Stimulated activated CD4-positive, alpha-beta T cell treated with anti-CD3 and anti-CD28 coated beads, Interleukin-2, amount 100 ng/mL, for 4 hours (primary cell): ENCODE measurements at regions not wholly inside any gene's neighbourhood (a gene's known extent, or its start where the extent isn't known, plus 50 kb on each side); places are given as distances from the start of the nearest gene placed in this dataset.

Experiments used
- DNase-seq: peaks from one replicate; pipeline ENCODE4 v3.0.0-alpha.2; 2020; ENCODE audit warnings: low read depth

GRCh38 chr6:163913045-163913444 is 498.5 kb downstream of the QKI start:
- no peak for DNase-seq

DNA sequence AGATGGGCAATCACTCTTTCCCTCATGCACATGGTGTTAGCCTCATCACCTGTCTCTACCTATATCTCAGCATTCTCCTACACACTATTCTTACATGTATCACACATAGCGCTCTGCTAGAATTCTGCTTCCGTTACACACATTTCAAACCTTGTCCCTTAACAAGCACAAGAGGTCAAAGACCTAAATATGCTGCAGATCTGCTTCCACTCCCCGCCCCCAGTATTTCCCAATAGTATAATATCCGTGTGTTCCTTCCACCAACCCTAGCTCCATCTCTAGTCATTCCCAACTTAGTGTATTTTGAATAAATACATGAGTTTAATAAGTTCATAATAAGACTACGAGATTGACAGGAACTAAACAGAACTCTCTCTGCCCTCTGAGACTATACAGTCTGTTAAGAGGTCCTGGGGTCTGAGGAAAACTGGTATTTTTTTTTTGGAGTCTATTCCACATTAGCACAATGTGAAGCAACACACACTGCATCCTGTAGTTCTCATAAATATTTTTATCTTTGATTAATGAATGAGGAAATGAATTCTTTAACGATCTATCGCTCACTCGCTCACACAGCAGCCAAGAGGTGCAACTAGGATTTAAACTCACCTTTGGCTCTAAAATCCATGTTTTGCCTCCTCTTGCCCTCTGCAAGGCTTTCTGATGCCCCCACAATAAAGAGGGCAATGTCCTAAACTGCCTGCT is 491.6 kb downstream of the QKI start:
- DNase-seq, result no peak

DNA sequence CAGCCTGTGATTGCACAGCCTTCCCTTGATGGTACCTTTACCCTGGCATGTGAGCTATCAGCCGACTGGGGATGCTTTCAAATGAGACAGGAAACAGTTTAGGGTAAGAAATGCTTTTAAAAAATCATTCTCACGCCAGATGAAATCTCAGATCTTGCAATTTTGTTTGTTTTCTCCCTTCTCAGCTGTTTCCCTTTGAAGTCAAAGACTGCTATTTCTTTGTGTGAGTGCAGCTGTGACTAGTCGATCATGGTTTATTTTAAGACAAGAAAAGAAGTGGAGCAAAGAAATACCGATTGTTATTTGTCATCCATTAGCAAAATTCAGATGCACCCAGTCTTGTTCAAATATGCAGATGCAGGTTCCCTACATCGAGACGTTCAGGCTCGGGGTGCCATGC is 489.7 kb downstream of the QKI start:
- DNase-seq, result no peak

GRCh38 chr6:163903541-163903940 is 489.0 kb downstream of the QKI start:
- DNase-seq, result no peak

GRCh38 chr6:163902993-163903392 is 488.5 kb downstream of the QKI start:
- DNase-seq, result no peak

DNA sequence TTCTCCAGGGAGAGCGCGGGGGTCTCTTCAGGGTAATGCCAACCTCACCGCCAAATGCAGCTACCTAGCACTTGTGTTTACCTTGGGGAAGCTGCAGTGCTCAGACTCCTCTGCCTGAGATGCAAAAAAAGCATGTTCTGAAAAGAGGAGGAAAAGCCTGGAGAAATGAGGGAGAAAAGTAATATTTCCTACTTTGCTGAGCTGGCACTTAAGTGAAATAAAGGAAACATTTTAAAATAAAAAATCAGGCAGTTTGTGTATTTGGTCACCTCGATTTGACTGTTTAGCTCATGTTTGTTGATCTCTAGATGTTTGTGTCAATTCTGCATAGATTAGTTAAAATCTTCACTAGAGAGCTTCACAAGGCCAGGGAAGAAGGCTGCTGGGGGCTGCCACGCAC is 487.2 kb downstream of the QKI start:
- no peak for DNase-seq

GRCh38 chr6:163900570-163900969 is 486.1 kb downstream of the QKI start:
- DNase-seq, result no peak

DNA sequence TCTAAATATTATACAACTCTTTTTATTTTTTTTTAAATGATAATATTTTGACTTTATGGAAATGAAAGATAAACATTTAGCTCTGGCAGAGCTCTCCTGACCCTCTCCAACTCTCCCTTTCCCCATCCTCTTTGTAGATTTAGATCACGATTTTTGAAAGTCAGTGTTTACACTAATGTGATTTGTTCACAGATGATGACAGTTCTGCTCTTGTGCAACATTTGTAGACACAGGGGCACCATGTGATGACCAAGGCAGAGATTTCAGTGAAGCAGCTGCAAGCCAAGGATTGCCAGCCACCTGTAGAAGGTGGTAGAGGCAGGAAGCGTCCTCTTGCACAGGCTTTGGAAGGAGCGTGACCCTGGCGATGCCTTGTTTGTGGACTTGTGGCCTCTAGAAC is 483.2 kb downstream of the QKI start:
- no peak for DNase-seq

DNA sequence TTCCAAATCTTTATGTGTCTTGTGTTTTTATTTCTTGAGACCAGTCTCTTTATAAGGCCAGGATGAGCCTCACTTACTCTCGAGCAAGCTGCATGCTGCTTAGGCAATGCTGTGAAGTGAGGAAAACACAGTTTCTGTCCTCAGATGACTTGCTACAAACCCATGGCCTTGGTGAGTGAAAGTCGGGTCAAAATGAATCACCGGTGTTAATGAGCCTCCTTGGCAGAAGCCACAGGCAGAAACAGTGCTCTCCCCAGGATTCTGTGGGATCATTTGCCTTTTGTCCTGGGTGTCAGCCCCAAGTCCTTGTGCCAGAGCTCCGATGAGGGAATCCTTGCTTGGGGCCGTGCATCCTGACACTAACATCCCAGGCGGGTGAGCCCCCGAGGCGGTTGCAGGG is 482.5 kb downstream of the QKI start:
- no peak for DNase-seq

GRCh38 chr6:163895162-163895561 is 480.6 kb downstream of the QKI start:
- DNase-seq, result no peak

DNA sequence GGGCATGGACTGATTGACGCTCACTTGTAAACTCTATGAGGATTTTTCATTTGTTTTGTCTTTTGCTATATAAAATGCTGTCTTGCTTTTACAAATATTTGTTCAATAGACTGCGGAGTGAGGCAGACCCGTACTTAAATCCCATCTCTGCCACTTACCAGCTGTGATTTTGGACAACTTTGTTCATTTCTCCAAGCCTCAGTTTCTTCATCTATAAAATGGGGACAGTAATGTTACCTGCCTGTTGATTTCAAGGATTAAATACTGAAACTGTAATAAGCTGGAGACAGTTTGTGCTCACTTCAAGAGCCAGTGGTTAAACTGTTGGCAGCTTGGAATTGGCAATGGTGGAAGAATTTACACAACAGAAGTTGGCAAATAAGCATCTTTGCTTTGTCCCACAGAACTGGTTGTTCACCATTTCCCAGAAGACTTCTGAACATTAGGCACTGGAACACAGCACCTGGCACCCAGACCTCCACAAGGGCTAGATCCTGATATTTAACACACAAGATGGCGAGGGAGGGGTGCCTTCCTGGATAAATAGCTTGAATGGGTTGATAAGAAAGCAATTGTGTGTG is 479.2 kb downstream of the QKI start:
- DNase-seq, result no peak

DNA sequence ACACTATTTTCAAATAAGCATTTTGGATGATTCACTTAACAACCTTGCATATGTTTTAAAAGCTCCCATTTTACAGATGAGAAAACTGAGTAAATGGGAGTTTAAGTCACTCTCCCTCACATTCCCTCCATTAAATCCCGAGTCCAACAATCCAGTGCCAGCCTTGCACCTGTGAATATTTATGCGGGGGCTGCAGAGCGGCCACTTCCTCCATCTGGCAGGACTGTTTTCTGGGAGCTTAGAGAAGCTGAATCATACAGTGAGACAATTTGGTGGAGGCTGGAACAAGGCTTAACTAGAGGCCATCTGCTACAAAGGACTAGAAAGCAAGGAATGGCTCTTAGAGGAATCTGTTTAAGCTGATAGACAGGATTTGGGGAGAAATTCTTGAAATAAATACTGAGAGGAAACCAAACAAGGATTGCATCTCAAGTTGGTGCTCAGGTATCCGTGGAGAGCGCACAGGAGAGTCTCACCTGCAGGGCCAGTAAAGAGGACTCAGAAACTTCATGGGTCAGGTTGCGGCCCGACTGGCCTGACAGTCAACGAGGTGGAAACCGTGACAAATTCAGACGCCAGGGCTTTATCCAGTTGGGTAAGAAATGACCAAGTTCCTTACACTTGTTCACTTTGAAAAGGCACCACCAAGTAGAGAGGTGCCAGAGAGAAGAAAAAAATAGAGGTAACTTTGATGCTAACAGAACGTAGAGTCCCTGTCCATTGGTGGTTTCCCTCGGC is 478.5 kb downstream of the QKI start:
- DNase-seq, result no peak

DNA sequence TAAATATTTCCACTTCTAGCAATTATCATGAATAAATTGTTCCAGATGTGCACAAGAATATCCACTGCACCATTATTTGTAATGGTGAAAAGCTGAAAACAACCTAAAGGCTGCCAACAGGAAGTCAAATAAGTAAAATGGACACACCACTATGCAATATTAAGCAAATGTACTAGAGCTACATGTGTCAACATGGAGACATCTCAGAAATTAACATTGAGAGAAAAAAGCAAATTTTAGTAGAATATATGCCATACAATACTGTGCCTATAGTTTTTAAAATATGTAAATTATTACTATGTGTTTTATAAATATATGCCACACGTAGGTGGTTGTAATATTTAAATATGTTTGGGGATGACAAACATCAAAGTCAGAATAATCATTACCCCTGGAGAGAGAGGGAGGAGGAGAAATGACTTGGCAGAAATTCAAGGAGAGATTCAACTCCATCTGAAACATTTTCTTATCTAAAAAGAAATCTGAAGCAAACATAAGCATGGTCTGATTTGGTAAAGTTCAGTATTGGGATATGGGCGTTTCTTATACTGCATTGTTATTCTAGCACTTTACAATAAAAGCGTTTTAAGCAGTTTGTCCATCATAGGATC is 475.5 kb downstream of the QKI start:
- DNase-seq, result no peak

GRCh38 chr6:163888030-163888819 is 473.7 kb downstream of the QKI start:
- no peak for DNase-seq

- no peak for DNase-seq
Observed at GRCh38 chr6:163886428-163886827, 471.9 kb downstream of the QKI start.

- no peak for DNase-seq
Observed at GRCh38 chr6:163883984-163884383, 469.5 kb downstream of the QKI start.

DNA sequence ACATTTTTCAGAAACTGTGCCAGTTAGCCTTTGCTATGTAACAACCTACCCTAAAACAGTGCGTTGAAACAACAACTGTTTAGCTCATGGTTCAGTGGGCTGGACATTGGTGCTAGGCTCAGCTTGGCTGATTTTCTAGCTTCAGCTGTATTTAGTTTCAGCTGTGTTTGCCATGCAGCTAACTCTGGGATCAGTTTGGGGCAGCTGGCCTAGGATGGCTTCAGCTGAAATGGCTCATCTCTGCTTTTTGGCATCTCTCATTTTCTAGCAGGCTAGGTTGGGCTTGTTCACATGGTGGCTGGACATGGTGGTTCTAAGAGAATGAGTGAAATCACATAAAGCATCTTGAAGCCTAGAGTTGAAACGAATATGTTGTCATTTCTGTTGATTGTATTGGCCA is 464.2 kb downstream of the QKI start:
- no peak for DNase-seq

GRCh38 chr6:163877877-163878639 is 463.5 kb downstream of the QKI start:
- DNase-seq, result no peak

DNA sequence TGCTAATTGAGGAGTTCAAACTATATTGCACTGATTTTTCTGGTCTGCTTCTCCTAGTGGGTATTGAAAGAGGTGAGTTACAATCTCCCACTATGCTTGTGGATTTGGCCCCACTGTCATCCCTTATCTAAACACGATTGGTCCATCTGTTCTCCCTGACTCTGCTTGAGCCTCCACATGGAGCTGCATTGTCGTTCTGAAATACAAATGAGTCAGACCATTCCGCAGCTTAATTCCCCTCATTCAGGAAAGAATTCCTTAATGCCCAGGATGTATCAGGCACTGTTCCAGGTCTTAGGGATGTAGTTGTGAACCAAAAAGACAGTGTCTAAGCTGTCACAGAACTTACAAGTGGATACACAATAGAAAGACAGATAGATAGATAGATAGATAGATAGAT is 461.9 kb downstream of the QKI start:
- DNase-seq, result no peak

DNA sequence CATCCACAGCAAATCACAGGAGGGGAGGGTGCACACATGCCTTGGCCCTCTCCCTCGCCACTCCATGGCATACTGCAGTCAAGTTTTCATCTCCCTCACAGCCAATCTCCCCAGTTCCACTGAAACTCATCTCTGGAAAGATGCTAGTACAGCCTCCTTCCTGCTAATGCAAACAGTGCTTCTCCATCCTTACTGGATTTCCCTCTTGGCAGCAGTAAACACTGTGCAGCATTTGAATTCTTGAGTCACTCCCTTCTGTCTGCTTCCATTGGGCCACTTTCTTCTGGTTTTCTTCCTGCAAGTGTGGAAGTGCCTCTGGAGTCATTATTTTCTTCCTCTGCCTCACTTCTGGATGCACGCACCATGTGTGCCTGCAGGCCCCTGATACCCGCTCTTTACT is 460.3 kb downstream of the QKI start:
- no peak for DNase-seq

DNA sequence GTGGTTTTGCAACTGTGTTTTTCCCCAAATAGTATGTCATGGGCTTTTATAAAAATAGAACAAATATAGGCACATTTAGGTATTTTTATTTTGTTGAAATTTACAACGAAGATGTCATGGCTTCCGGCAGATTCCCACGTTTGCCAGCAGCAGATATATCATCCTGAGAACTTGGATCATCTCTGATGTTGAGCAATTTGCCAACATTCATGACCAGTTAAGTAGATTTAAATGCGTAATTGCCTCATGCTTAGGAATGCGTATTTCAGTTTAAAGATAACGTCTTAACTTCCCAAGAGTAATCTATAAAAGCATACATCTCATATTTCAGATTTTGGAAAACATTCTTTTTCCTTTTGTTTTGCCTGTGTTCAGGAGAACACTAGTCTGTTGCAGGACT is 457.8 kb downstream of the QKI start:
- DNase-seq, result no peak

- DNase-seq, result no peak
Observed at GRCh38 chr6:163871616-163872015, 457.1 kb downstream of the QKI start.
